ENCODE measurements at regions not wholly inside any gene's neighbourhood (a gene's known extent, or its start where the extent isn't known, plus 50 kb on each side); places are given as distances from the start of the nearest gene placed in this dataset.
"Not testable (repeated sequence)": the region's sequence is repeated elsewhere in the genome, so short reads cannot be mapped to it uniquely, and the experiment has no call there.

DNA sequence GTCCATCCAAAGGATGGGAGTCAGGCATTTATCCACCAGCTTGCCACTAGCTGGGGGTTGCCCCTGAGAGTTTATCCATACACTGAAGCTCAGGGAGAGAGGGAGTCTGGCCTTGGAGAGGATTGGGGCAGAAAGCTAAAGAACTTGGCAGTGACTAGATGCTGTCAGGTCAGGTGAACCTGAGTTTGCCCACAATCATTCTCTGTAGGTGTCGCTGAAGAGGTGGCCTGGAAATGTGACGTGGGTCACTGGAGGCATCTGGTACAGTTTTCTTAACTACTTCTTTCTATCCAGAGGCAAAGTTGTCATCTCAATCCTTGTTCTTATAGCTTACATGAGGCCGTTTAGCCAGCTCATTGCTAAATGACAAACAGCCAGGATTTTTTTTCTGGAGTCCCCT, 298.0 kb upstream of the CTNNB1 start:
- no peak for DNase-seq (ENCODE audit: low read depth)

DNA sequence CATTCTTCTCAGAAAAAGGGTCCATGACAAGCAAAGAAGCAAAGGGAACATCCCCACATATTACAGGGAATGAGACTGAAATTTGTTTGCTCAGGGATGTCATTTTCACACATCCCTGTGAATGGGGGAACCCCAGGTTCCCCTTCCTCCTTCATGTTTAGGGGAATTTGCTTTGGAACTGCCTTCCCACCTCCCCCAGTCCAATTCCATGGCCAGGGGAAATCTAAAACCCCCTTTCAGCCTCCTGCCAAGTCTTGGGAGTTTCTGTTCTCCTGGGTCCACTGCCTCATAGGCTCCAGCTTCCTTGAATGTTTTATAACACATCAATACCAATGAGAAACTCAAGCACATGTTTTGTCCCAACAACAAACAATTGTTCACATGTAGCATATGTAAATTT, 297.5 kb upstream of the CTNNB1 start:
- DNase-seq (ENCODE audit: low read depth): no peak

DNA sequence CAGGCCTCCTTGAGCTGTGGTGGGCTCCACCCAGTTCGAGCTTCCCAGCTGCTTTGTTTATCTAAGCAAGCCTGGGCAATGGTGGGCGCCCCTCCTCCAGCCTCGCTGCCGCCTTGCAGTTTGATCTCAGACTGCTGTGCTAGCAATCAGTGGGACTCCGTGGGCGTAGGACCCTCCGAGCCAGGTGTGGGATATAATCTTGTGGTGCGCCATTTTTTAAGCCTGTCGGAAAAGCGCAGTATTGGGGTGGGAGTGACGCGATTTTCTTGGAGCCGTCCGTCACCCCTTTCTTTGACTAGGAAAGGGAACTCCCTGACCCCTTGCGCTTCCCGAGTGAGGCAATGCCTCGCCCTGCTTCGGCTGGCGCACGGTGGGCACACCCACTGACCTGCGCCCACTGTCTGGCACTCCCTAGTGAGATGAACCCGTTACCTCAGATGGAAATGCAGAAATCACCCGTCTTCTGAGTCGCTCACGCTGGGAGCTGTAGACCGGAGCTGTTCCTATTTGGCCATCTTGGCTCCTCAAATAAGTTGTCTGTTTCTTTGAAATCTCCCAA, 291.3 kb upstream of the CTNNB1 start:
- DNase-seq (ENCODE audit: low read depth): not testable (repeated sequence)

DNA sequence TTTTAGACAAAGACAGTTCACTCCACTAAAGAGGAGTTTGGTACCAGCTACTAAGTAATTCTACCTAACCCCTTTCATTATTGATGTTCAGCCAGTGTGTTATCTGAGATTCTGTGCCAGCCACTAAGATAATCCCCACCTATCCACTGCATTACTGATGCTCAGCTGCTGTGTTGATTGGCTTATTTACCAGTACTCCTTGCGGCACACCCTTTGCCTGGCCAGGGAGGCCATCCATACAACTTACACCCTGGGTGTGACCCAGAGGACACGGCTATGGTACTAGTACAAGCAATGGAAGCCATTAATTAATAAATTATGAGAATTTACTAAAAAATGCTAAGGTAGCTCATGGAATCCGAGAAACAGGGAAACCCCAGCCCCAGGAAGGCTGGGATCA, 290.7 kb upstream of the CTNNB1 start:
- no peak for DNase-seq (ENCODE audit: low read depth)

DNA sequence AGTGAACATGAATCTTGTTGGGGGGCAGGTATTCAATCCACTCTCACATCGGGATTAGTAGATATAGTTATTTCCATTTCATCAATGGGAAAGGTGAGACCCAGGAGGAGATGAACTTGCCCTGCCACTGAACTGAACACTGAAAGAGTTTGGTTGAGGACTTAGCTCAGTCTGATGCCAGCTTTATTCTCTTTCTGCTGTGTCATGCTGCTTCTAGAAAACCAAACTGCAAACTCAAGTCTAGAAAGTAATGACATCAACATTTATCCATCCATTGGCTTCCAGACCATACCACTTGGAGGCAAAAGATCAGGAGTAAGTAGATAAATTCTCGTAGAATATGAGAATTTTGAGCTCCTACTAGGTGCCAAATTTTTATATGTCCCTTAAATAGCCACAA, 288.0 kb upstream of the CTNNB1 start:
- DNase-seq (ENCODE audit: low read depth): no peak

DNA sequence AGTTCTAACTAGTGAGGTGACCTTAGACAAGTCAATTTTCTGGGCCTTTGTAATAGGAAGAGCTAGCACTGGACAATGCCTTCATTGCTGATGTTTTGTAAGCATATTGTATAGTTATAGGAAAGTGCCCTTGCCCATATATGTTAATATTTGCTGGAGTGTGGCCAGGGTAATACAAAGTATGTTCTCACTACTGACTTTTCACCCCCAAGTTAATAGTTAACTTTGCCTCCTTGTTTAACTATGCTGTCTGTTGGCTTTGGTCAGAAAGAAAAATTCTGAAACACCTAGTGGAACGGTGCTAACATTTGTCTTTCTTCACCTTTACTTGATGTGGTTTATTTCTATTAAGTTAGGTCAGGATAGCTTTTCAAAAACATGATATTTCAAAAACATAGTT, 287.4 kb upstream of the CTNNB1 start:
- no peak for DNase-seq (ENCODE audit: low read depth)

DNA sequence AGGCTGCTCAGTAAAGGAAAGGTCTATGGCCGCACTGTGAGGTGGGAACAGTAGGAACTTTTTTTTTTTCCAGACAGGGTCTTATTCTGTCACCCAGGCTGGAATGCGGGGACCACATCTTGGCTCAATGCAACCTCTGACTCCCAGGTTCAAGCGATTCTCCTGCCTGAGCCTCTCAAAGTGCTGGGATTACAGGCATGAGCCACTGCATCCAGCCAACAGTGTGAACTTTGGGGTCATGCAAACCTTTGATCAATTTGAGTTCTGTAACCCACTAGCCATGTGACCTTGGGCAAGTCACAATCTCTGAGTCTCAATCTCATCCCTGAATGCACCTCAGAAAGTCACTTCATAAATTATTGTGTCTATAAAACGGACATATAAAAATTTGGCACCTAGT, 286.8 kb upstream of the CTNNB1 start:
- DNase-seq (ENCODE audit: low read depth): no peak

DNA sequence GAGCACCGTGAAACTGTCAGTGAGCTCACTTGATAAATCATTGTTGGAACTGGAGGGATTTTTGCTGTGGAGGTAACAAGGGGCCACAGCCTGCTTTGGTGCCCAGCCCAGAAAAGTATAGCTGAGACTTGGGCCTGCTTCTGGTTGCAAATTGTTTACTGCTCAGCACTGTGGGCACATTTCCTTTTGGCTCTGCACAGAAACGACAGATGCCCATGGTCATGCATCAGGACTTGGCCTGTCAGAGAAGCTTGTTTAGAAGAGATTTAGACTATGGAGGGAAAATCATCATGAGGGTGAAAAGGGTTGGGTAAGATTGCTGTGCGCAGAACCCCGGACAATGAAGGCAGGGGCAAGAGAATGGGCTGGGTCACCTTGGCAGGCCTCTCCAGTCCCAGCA, 286.1 kb upstream of the CTNNB1 start:
- no peak for DNase-seq (ENCODE audit: low read depth)

DNA sequence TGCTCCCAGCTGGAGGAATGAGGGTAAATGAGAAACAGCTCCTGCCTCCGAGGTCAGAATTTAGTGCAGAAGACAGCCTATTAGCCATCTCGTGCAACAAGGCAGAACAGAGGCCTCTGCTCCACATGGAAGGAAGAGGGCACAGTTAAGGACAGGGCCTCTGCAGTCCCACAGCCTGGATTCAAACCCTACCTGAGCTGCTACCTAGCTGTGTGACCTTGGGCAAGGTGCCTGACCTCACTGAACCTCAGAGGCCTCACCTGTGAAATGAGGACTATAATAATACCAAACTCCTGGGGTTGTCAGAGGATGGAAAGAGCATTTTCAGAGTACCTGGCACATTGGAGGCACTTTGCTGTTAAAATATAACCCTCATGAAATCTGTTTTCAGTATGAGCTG, 285.7 kb upstream of the CTNNB1 start:
- DNase-seq (ENCODE audit: low read depth): no peak

DNA sequence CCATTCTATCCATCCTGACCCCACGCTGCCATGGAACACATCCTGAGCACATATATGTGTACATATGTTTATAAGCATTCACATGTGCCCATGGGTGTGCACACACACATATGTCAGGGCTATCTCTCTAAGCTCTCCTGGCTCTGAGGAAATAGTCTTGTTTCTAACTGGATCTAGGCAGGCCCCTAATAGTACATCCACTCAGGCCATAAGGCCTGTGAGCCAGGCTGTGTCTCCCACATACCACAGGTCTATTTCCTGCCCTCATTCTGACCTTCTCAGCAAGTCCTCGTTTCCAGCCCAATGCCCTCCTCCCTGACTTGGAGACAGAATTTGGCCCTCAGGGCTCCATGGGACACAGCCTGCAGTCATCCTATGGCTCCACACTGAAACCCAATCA, 284.8 kb upstream of the CTNNB1 start:
- no peak for DNase-seq (ENCODE audit: low read depth)

DNA sequence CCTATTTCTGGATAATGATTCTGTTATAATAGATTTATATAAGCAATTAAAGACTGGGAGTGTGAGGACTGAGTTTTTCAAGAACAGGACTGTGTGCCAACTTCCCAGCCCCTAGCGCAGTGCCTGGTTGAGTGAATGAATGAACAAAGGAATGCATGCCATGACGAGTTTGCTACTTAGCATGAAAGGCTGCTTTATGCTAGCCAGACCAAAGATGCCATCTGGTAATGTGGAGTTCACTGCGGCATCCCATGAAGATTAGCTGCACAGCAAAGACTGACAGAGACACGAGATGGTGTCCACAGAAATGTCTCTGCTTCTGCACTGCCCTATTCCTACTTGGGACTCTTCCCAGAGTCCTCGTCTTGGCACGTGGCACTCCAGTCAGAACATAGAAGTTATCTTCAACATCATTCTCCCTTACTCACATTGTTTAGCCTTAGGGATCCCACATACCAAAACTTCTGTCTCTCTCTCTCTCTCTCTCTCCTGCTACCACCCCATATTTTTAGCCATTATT, 283.9 kb upstream of the CTNNB1 start:
- no peak for DNase-seq (ENCODE audit: low read depth)

DNA sequence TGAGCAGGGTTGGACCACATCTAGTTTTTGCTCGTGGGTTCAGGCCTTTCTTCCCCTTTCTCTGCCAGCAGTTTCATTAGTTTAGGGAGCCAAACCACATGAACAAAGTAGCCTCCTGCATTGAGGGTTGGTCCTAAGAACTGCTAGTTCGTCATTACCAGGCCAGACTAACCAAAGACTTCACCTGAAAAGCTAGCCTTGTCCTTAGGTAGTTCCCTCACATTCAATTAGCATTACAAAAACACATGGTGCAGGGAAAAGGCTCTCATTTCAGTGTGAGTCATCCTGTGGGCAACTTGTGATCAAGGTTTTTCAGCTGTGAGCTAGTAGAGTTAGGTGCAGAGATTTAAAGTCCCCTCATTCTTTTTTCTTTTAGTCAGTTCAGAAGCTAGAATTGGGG, 279.3 kb upstream of the CTNNB1 start:
- no peak for DNase-seq (ENCODE audit: low read depth)

DNA sequence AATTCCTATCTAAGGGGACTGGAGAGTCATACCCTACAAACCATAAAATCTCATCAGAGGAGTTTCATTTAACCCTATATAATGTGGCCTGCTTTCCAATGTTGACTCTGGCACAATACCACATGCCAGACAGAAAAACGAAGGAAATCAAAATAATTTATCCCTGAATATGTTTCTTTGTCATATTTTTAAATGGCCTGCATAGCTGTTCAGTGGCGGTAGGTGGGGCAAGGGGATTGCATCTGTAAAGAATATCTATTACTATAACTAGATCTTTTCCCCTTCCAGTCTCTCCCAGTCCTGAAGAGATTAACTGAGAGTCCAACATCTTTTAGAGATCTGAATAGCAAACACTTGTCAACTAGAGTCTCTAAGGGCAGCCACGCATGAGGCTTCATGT, 278.1 kb upstream of the CTNNB1 start:
- no peak for DNase-seq (ENCODE audit: low read depth)

DNA sequence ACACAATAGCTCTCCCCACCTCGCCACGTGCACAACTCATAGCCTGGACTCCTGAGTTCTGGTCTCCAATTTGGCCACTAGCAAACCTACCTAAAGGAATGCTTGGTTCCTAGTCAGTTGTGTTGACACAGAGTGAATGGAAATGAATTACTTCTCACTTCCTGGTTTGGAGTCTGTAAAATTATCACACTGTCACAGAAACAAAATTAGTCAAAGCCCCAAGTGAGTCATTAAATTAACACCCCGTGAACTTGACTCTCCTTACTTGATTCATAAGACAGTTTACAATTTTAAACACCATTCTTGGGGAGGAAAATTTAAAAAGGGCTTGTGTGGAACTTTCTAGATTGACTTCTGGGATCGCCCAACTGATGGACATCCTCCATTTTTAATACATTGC, 276.2 kb upstream of the CTNNB1 start:
- DNase-seq (ENCODE audit: low read depth): no peak

DNA sequence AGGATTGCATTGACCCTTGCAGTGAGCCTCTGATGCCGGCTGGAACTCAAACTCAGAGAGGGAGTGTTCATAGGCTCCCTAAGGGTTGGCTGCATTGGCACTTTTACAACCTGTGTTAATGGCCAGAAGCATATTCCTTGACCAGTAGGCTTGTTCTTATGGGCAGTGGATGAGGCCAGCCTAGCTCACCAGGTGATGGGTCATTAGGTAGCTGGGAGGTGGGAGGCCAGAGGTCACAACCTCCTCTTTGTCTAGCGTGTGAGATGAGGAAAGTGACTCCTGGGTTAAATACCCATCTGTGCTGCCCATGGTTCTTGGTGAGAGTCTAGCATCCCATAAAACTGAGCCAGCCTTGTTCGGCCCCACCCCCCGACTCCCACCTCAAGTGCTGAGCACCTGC, 275.7 kb upstream of the CTNNB1 start:
- DNase-seq (ENCODE audit: low read depth): no peak

DNA sequence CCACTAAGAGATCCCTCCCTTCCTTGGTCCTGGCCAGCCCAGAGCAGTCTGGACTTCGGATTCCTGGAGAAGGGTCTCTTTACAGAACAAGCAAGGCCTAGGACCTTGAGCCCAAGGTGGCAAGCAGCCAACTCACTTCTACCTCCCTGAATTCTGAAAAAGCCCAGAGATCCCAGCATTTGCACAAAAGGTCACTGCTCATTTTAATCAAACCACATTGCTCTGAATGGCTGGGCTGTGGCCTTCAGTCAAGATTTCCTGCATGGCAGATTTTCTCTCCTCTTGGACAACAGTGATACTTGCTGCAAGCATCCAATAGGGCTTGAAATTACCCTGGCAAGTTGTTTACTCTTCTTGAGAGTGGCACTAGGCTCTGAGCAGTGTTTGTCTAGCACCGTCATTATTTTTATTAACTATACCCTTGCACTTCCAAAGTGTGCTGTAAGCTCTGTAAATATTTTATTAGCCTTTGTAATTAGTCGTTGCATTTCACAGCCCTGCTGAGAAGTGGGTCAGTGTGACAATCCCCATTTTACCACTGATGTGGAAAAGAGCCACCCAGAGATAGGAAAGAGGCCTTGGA, 274.7 kb upstream of the CTNNB1 start:
- no peak for DNase-seq (ENCODE audit: low read depth)

DNA sequence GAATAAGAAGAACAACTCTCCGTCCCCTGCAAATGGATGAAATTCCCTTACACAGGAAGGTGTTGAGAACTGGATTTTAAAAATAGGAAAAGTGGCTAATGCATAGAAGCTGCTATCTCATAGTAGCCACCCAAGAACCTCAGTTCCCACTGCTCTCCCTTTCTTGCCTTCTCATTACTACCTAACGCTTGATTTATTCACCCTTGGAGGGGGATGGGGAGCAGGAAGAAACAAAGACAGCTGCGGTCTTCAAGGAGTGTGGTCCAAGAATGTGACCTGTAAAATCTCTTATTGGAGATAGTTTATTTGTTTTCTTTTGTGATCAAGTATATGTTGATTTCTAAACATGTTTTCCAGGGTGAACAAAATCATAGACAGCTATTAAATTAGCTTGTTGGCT, 274.1 kb upstream of the CTNNB1 start:
- no peak for DNase-seq (ENCODE audit: low read depth)

DNA sequence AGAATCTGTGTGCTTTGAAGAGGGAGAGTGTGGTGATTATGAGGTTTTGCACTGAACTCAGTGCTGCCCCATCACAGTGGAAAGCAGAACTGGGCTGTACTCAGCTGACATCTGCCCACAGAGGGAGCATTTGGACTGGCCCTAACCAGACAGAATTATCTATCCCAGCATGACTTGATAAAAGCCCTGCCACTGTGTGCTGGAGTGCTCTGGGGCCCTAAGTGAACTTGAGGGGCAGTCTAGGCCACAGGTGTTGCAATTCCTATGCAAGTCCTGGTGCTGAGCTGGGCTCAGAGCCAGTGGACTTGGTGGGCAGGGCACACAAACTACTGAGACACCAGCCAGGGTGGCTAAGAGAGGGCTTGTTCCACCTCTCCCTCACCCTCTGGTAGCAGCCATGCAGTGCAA, 269.2 kb upstream of the CTNNB1 start:
- DNase-seq (ENCODE audit: low read depth): no peak

DNA sequence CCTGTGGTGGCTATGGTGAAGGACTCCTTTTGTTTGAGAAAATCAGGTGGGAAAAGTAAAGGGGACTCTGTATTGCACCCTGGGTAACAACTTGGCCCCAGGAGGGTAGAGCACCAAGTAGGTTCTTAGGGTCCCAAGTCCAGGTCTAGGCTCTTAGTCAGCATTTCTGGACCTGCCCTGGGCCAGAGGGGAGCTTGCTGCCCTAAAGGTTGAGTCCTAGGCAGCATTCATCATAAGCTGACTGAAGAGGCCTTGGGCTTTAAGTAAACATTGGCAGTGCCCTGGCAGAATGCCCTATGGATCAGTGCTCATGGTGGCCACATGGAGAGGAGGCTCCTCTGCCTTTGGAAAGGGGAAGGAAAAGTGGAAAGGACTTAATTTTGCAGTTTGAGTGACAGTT, 268.5 kb upstream of the CTNNB1 start:
- DNase-seq (ENCODE audit: low read depth): no peak

DNA sequence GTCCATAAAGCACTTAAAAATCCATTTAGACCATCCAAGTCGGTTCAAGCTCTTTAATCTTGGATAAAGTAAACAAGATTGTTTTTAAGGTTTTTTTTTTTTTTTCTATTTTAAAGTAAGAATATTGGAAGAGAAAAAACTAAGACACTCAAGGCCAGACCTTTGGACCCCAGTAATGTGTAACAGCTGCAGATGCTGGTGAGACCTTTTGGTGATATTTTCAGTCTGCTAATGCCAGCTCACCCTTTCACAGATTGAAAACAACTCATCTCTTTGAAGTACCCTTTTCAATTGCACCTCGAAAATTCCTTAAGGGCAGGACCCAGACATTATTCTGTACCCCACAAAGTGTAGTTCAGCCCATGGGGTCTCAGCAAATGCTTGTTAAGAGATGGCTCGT, 260.7 kb upstream of the CTNNB1 start:
- DNase-seq (ENCODE audit: low read depth): no peak

DNA sequence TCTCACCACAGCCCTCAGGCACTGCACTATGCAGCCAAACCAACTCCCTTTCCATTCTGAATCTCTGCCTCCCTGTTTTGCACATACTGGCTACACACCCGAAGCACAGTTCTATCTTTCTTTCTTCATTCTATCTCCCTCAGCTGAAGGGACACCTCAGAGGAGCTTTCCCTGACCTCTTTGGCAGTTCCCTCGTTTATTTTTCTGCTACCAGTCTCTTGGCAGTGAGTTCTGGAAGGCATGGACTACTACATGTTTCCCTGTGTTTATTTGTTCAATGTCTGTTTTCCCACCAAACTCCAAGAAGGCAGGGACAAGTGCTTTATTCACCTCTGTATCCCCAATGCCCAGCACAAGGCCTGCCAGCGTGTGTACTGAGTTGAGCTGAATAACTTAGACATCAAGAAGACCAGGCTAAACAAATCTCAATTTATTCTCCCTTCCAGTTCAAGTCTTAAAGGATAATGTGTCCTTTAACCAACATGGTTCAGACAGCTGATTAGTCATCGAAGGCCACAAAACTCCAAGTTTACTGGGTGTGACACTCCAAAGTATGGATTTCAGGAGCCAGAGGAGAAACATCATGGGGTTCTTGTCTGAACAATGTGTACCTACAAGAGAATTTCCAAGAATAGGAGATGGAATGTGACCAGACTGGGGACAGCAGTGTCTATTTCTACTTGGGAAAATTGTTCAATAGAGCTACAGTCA, 260.1 kb upstream of the CTNNB1 start:
- DNase-seq (ENCODE audit: low read depth): no peak

DNA sequence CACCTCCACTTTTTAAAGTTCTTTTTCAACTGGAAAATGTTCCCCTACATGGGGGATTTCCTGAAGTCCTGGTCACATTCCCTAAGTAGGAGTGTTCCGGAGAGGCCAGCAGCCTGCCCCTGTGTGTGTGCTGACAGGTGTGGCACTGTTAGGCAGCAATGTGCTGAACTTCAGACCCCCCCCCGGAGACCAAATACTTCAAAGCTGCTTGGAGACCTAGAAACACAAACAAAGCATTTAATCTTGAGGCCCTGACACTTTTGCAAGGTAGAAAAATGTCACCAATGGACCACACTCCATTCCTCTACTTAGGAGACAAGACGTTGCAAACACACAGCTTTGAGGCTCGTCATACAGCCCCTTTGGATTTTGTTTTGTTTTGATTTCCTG, 259.6 kb upstream of the CTNNB1 start:
- DNase-seq (ENCODE audit: low read depth): no peak

DNA sequence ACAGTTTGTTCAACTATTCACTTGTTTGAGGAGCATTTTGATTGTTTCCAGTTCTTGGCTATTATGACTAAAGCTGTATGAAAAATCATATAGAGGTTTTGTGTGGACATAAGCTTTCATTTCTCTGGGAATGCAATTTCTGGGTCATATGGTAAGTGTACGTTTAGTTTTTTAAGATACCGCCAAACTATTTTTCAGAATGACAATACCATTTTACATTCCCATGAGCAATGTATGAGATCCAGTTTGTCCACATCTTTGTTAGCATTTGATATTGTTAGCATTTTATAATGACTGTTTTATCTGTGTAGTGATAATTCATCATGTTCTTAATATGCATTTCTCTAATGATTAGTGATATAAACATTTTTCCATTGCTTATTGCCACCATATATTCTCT, 258.7 kb upstream of the CTNNB1 start:
- DNase-seq (ENCODE audit: low read depth): no peak

DNA sequence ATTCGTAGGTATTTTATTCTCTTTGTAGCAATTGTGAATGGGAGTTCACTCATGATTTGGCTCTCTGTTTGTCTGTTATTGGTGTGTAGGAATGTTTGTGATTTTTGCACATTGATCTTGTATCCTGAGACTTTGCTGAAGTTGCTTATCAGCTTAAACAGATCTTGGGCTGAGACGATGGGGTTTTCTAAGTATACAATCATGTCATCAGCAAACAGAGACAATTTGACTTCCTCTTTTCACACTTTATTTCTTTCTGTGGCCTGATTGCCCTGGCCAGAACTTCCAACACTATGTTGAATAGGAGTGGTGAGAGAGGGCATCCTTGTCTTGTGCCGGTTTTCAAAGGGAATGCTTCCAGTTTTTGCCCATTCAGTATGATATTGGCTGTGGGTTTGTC, 252.3 kb upstream of the CTNNB1 start:
- not testable (repeated sequence) for DNase-seq (ENCODE audit: low read depth)
